Muscle layer of colon (tissue), 2 donors: ENCODE measurements at regions not wholly inside any gene's neighbourhood (a gene's known extent, or its start where the extent isn't known, plus 50 kb on each side); places are given as distances from the start of the nearest gene placed in this dataset.
"Not testable (repeated sequence)": the region's sequence is repeated elsewhere in the genome, so short reads cannot be mapped to it uniquely, and the experiment has no call there.

Experiments used
- H3K27ac ChIP-seq: one replicate; pipeline ENCODE4 v1.7.0; 2013; ENCODE audit warnings: low read depth, mild to moderate bottlenecking, low read length, moderate library complexity
- H3K27me3 ChIP-seq, 2 donors: one replicate each; pipeline ENCODE4 v1.7.0; 2013; ENCODE audit warnings: low read length in 2 of 2, mild to moderate bottlenecking in 2 of 2; ENCODE audit not compliant: insufficient read depth in 2 of 2, control insufficient read depth in 1 of 2
- H3K36me3 ChIP-seq: one replicate; pipeline ENCODE4 v1.7.0; 2013; ENCODE audit warnings: mild to moderate bottlenecking, low read length; ENCODE audit not compliant: insufficient read depth
- H3K4me1 ChIP-seq: one replicate; pipeline ENCODE4 v1.7.0; 2013; ENCODE audit warnings: mild to moderate bottlenecking, low read length; ENCODE audit not compliant: insufficient read depth
- H3K4me3 ChIP-seq, 2 donors: one replicate each; pipeline ENCODE4 v1.7.0; 2013; ENCODE audit warnings: low read length in 2 of 2, low read depth in 1 of 2, mild to moderate bottlenecking in 1 of 2, moderate library complexity in 1 of 2
- H3K9ac ChIP-seq: one replicate; pipeline ENCODE4 v1.7.0; 2013; ENCODE audit warnings: low read length
- H3K9me3 ChIP-seq: one replicate; pipeline ENCODE4 v1.7.0; 2013; ENCODE audit warnings: mild to moderate bottlenecking, low read length
- donor health status: abdominal sarcoma.
- donor health status: Adenocarcinoma of cecum.

- Histone ChIP-seq H3K4me1 (peaks cover 12% of the 10 kb centered on the region), H3K27ac (peak overlapping the region; percentile 43), H3K9ac (no peak overlapping the region), H3K4me3 (no peak overlapping the region), H3K9me3 (peaks cover 3% of the 10 kb centered on the region), H3K36me3 (no peaks in the 10 kb centered on the region), H3K27me3 (no peaks in the 10 kb centered on the region)
These were observed 122.4 kb upstream of the HAND2 start for GRCh38 chr4:173652283-173652931.

DNA sequence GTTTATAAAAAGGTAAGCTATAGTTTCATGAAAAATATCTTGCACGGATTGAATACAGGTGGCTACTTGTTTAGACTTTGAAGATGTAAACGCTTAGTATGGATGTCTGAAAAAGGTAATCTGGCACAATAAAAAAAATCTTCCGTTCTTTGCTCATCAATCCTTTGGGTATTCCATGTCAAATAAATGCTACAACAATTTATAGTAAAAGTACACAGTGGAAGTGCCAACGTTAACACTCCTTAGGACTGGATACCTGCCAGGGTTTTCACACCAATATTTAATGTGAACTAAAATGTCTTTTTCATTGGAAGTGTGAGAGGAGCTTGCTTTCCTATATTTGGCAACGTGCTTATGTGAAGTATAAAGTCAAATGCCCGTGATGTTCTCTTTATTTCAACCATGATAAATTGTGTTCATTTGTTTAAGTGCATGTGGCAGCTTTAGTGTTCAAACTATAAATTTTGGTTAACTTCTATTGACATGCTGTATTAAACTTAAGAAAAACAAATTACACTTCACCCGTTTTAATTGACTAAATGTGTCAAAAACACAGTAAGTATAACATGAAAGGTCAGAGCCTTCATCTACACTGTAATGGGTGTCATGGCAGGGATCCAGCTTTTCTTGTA lies 121.7 kb upstream of the HAND2 start:
- H3K27ac ChIP-seq: peak overlapping the region; percentile 43
- H3K36me3 ChIP-seq: no peaks in the 10 kb centered on the region

GRCh38 chr4:173647902-173648301 lies 117.9 kb upstream of the HAND2 start:
- Histone ChIP-seq H3K27me3 (no peaks in the 10 kb centered on the region), H3K9ac (no peak overlapping the region), H3K9me3 (no peaks in the 10 kb centered on the region), H3K4me1 (peaks cover 8% of the 10 kb centered on the region), H3K4me3 (no peak overlapping the region), H3K36me3 (no peaks in the 10 kb centered on the region), H3K27ac (no peak overlapping the region)

More for the DNA sequence above, 121.7 kb upstream of the HAND2 start:
- H3K27me3 ChIP-seq: no peaks in the 10 kb centered on the region
- H3K4me3 ChIP-seq: no peak overlapping the region
- H3K9ac ChIP-seq: no peak overlapping the region
- peaks cover 3% of the 10 kb centered on the region for H3K9me3 ChIP-seq
- peaks cover 12% of the 10 kb centered on the region for H3K4me1 ChIP-seq

GRCh38 chr4:173642509-173642908 lies 112.5 kb upstream of the HAND2 start:
- Histone ChIP-seq H3K4me3 (no peak overlapping the region), H3K27me3 (no peaks in the 10 kb centered on the region), H3K9ac (no peak overlapping the region), H3K4me1 (no peaks in the 10 kb centered on the region), H3K27ac (no peak overlapping the region), H3K9me3 (no peaks in the 10 kb centered on the region), H3K36me3 (no peaks in the 10 kb centered on the region)

DNA sequence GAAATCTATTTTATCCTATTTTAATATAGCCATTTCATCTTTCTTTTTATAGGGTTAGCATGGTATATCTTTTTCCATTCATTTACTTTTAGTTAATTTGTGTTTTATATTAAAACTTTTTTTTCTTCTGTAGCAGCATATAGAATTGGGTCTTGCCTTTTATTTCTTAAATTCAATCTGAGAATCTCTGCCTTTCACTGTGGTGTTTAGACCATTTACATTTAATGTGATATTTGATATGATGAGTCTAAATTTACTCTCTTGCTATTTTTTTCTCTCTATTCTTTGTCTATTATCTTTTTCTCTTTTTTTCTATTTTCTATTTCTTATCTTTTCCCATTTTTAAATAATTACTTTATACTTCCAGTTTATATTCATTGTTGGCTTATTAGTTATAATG lies 105.4 kb upstream of the HAND2 start:
- Histone ChIP-seq H3K9ac (no peak overlapping the region), H3K9me3 (no peaks in the 10 kb centered on the region), H3K27me3 (no peaks in the 10 kb centered on the region), H3K27ac (no peak overlapping the region), H3K36me3 (no peaks in the 10 kb centered on the region), H3K4me3 (no peak overlapping the region), H3K4me1 (no peaks in the 10 kb centered on the region)

- Histone ChIP-seq H3K9ac (no peak overlapping the region), H3K27ac (no peak overlapping the region), H3K27me3 (no peaks in the 10 kb centered on the region), H3K4me1 (no peaks in the 10 kb centered on the region), H3K9me3 (no peaks in the 10 kb centered on the region), H3K36me3 (no peaks in the 10 kb centered on the region), H3K4me3 (no peak overlapping the region)
These were observed 96.2 kb upstream of the HAND2 start for GRCh38 chr4:173626277-173626676.

DNA sequence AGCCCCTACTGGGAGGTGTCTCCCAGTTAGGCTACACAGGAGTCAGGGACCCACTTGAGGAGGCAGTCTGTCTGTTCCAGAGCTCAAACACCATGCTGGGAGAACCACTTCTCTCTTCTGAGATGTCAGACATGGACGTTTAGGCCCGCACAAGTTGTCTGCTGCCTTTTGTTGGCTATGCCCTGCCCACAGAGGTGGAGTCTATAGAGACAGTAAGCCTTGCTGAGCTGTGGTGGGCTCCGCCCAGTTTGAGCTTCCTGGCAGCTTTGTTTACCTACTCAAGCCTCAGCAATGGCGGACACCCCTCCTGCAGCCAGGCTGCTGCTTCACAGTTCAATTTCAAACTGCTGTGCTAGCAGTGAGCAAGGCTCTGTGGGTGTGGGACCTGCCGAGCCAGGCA lies 88.6 kb upstream of the HAND2 start:
- not testable (repeated sequence) for H3K4me3 ChIP-seq

GRCh38 chr4:173609158-173609557 lies 79.1 kb upstream of the HAND2 start:
- no peak overlapping the region for H3K27ac ChIP-seq
- H3K9me3 ChIP-seq: no peaks in the 10 kb centered on the region
- no peak overlapping the region for H3K9ac ChIP-seq
- H3K36me3 ChIP-seq: no peaks in the 10 kb centered on the region
- no peaks in the 10 kb centered on the region for H3K27me3 ChIP-seq
- H3K4me1 ChIP-seq: no peaks in the 10 kb centered on the region
- H3K4me3 ChIP-seq: no peak overlapping the region

More for the DNA sequence above, 88.6 kb upstream of the HAND2 start:
- not testable (repeated sequence) for H3K27ac ChIP-seq, H3K27me3 ChIP-seq, H3K9me3 ChIP-seq, H3K4me1 ChIP-seq, H3K9ac ChIP-seq, H3K36me3 ChIP-seq

DNA sequence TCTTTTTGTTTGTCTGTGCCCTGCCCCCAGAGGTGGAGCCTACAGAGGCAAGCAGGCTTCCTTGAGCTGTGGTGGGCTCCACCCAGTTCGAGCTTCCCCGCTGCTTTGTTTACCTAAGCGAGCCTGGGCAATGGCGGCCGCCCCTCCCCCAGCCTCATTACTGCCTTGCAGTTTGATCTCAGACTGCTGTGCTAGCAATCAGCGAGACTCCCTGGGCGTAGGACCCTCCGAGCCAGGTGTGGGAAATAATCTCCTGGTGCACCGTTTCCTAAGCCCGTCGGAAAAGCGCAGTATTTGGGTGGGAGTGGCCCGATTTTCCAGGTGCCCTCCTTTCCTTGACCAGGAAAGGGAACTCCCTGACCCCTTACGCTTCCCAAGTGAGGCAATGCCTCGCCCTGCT lies 78.6 kb upstream of the HAND2 start:
- H3K9me3 ChIP-seq, H3K4me3 ChIP-seq: not testable (repeated sequence)

DNA sequence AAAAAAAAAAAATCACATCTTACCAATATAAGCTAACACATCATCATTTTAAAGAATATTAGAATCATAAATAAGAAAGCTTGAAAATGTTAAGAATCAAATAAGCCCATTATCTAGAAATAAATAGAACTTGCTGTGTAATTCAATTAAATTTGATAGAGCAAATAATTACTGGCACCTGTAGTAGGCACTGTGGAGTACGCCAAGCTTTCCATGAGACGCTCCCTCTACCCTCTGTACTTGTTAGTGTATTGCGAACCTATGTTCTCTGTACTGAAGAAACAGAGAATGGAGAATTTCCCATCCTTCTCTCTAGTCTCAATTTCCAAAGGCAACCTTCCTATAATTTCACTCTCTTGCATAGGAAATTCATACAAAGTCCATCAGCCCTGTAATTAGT lies 61.7 kb upstream of the HAND2 start:
- Histone ChIP-seq H3K4me3 (no peak overlapping the region), H3K36me3 (no peaks in the 10 kb centered on the region), H3K4me1 (peaks cover 11% of the 10 kb centered on the region), H3K9ac (no peak overlapping the region), H3K27ac (no peak overlapping the region), H3K27me3 (no peaks in the 10 kb centered on the region), H3K9me3 (no peaks in the 10 kb centered on the region)

More for the DNA sequence above, 78.6 kb upstream of the HAND2 start:
- H3K4me1 ChIP-seq, H3K27ac ChIP-seq, H3K9ac ChIP-seq, H3K27me3 ChIP-seq, H3K36me3 ChIP-seq: not testable (repeated sequence)

GRCh38 chr4:173590697-173591096 lies 60.7 kb upstream of the HAND2 start:
- H3K36me3 ChIP-seq: no peaks in the 10 kb centered on the region
- peaks cover 16% of the 10 kb centered on the region for H3K4me1 ChIP-seq
- no peak overlapping the region for H3K9ac ChIP-seq
- no peaks in the 10 kb centered on the region for H3K9me3 ChIP-seq
- no peak overlapping the region for H3K27ac ChIP-seq
- H3K27me3 ChIP-seq: no peaks in the 10 kb centered on the region
- no peak overlapping the region for H3K4me3 ChIP-seq
